Muscle layer of colon (tissue), 2 donors: ENCODE measurements at regions not wholly inside any gene's neighbourhood (a gene's known extent, or its start where the extent isn't known, plus 50 kb on each side); places are given as distances from the start of the nearest gene placed in this dataset.

ENCODE experiments used
- H3K27ac ChIP-seq: one replicate; pipeline ENCODE4 v1.7.0; 2013; ENCODE audit warnings: low read depth, mild to moderate bottlenecking, low read length, moderate library complexity
- H3K27me3 ChIP-seq, 2 donors: one replicate each; pipeline ENCODE4 v1.7.0; 2013; ENCODE audit warnings: low read length in 2 of 2, mild to moderate bottlenecking in 2 of 2; ENCODE audit not compliant: insufficient read depth in 2 of 2, control insufficient read depth in 1 of 2
- H3K36me3 ChIP-seq: one replicate; pipeline ENCODE4 v1.7.0; 2013; ENCODE audit warnings: mild to moderate bottlenecking, low read length; ENCODE audit not compliant: insufficient read depth
- H3K4me1 ChIP-seq: one replicate; pipeline ENCODE4 v1.7.0; 2013; ENCODE audit warnings: mild to moderate bottlenecking, low read length; ENCODE audit not compliant: insufficient read depth
- H3K4me3 ChIP-seq, 2 donors: one replicate each; pipeline ENCODE4 v1.7.0; 2013; ENCODE audit warnings: low read length in 2 of 2, low read depth in 1 of 2, mild to moderate bottlenecking in 1 of 2, moderate library complexity in 1 of 2
- H3K9ac ChIP-seq: one replicate; pipeline ENCODE4 v1.7.0; 2013; ENCODE audit warnings: low read length
- H3K9me3 ChIP-seq: one replicate; pipeline ENCODE4 v1.7.0; 2013; ENCODE audit warnings: mild to moderate bottlenecking, low read length
- donor health status: abdominal sarcoma.
- donor health status: Adenocarcinoma of cecum.

DNA sequence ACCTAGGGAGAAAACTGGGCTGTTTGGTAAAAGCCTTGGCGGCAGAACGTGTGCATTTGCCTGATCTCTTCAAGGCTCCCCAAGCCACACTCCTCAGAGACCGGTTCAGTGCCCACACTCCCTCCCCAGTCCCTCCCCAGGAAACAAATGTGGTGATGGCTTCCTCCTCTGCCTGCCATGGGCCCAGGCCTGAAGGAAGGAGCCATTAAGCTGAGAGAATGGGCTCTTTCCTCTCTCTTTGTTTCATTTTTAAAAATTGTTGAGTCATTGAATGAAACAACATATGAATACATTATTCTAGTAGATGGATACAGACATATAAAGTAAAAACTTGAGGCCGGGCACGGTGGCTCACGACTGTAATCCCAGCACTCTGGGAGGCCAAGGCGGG lies 50.6 kb upstream of the YWHAQ start:
- Histone ChIP-seq H3K36me3 (no peaks in the 10 kb centered on the region), H3K4me3 (no peak overlapping the region), H3K9ac (no peak overlapping the region), H3K4me1 (no peaks in the 10 kb centered on the region), H3K9me3 (no peaks in the 10 kb centered on the region), H3K27me3 (no peaks in the 10 kb centered on the region), H3K27ac (no peak overlapping the region)

DNA sequence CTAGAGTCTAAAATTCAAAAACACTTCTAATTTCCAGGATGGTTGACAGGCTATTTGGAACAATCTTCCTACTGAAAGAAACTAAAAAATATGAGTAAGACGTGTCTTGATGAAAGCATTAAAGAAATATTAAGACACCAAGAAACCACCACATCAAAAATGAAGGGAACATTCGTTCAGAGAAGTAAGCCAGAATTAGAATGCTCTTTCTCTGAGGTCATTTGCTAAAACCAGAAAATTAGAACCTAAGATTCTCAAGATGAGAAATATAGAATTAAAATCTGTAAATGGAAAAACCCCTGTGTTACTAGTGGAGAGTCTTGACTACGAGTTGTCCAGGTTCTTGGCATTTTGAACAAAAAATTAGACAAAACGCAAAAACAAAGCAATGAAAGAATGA lies 54.8 kb upstream of the YWHAQ start:
- Histone ChIP-seq H3K4me1 (no peaks in the 10 kb centered on the region), H3K36me3 (no peaks in the 10 kb centered on the region), H3K27ac (no peak overlapping the region), H3K4me3 (no peak overlapping the region), H3K27me3 (no peaks in the 10 kb centered on the region), H3K9ac (no peak overlapping the region), H3K9me3 (no peaks in the 10 kb centered on the region)

DNA sequence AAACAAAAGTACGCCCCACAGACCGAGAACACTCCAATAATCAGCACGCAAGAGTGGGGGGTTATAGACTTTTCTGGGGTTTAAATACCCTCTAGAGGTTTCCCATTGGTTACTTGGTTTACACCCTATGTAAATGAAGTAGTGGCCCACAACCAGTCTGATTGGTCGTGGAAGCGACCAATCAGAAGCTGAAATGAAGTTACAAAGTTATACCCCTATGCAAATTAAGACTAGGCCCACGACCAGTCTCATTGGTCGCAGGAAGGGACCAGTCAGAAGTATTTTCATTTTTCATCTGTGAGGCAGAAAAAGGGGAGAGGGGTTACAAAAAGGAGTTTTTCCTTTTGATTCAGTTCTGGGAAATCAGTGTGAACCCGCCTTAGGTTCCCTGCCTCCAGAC lies 55.3 kb upstream of the YWHAQ start:
- Histone ChIP-seq H3K9me3 (no peaks in the 10 kb centered on the region), H3K4me3 (no peak overlapping the region), H3K36me3 (no peaks in the 10 kb centered on the region), H3K27me3 (no peaks in the 10 kb centered on the region), H3K27ac (no peak overlapping the region), H3K9ac (no peak overlapping the region), H3K4me1 (no peaks in the 10 kb centered on the region)

DNA sequence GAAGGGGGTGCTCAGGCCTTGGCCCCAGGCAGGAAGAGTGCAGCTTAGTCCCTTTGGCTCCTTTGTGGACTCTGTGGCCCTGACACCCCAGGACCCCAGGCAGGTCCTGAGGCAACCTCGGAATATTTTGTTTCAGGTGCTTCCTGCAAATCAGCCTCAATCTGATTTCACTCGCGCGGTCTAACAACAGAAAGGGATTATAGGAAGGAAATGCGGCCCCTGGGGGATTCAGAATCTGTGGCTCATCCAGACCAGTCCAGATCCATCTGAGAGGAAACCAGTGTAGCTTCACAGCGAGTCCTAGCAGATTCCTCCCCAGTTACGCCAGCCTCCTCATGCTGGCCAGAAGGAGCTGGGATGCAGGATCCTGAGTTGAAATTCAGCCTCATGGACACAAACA lies 59.5 kb upstream of the YWHAQ start:
- Histone ChIP-seq H3K9me3 (no peaks in the 10 kb centered on the region), H3K4me1 (peaks cover 7% of the 10 kb centered on the region), H3K36me3 (no peaks in the 10 kb centered on the region), H3K4me3 (no peak overlapping the region), H3K27me3 (no peaks in the 10 kb centered on the region), H3K27ac (no peak overlapping the region), H3K9ac (no peak overlapping the region)

DNA sequence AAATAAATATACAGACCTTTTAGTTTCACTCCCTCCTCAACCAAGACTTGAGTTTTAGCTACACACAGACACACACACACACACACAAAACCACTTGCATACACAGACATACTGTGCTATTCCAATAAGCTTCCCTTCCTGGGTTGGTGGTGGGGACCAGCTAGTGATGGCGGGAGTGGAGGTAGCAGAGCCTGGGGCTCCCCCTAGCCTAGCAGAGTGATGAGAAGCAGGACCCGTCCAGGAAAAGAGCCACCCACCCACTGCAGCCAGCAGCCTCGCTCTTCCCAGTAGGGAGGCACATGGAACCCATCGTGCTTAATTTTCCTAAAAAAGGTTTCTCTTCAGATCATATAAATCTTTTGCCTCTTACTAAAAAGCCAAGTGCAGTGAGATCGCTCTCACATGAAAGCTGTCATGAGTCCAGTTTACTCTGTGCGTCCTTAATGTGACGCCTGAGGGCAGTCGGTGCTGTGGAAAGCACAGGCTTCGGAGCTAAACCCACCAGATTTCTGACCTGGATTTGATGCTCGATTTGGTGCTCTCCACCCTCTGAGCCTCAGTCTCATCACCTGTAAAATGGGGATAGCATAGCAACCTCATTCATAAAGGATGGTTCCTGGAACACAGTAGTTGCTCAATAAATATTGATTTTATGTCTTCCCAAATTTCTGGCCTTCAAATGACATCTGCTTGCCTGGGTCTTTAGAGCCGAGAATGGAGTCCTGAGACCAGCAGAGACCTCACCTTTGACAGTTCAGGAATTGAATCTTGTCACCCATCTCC lies 60.1 kb upstream of the YWHAQ start:
- H3K27ac ChIP-seq: no peak overlapping the region
- no peaks in the 10 kb centered on the region for H3K9me3 ChIP-seq
- H3K9ac ChIP-seq: no peak overlapping the region
- H3K27me3 ChIP-seq: no peaks in the 10 kb centered on the region
- peaks cover 7% of the 10 kb centered on the region for H3K4me1 ChIP-seq
- H3K36me3 ChIP-seq: no peaks in the 10 kb centered on the region
- H3K4me3 ChIP-seq: no peak overlapping the region

DNA sequence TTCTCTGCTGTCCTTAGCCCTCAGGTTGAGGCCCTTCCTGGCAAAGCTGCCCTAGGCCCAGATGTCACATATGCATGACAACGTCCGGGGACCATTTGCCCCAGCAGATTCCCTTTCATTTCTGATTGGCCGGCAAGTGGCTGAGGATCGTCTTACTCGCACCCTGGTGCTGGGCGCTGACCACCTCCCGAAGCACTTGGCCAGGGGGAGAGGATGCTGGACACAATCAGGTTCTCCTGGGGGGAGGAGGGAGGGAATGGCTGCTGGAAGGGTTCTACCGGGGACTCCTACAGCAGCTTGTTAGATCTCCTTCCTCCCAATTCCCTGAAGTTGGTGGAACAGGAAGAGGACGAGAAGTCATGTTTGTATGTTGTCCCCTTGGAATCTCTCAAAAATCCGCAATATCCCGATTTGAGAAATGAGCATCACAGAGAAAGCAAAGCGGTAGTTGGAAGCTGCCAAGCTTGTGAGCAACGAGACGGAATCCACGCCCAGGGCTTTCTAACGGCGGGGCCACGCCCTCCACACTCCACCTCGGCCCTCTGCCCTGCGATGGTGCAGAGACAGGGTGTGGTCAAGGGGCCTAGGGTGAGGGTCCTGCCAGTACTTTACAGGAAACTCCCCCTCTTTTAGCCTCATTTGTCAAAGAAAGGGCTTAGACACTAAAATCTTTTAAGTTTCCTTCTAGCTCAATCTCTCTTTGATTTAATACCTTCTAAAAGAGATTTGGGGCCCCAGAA lies 61.8 kb upstream of the YWHAQ start:
- Histone ChIP-seq H3K4me3 (no peak overlapping the region), H3K9me3 (no peaks in the 10 kb centered on the region), H3K9ac (no peak overlapping the region), H3K4me1 (peaks cover 7% of the 10 kb centered on the region), H3K27me3 (no peaks in the 10 kb centered on the region), H3K27ac (no peak overlapping the region), H3K36me3 (no peaks in the 10 kb centered on the region)

DNA sequence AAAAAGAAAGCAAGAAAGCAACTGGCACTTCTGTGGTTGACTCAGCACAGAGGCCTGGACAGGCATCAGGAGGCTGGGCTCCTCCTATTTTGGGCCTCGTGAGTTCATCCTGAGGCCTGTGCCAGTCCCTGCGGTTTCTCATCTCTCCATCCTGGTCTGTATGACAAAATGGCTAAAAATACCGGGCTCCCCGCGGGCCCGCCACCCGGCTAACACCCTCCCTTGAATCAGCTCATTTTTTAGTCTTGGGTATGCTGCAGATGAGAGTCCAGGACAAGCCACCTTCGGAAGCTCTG lies 62.3 kb upstream of the YWHAQ start:
- Histone ChIP-seq H3K4me1 (peaks cover 7% of the 10 kb centered on the region), H3K9ac (no peak overlapping the region), H3K9me3 (no peaks in the 10 kb centered on the region), H3K27me3 (no peaks in the 10 kb centered on the region), H3K36me3 (no peaks in the 10 kb centered on the region), H3K4me3 (no peak overlapping the region), H3K27ac (no peak overlapping the region)

DNA sequence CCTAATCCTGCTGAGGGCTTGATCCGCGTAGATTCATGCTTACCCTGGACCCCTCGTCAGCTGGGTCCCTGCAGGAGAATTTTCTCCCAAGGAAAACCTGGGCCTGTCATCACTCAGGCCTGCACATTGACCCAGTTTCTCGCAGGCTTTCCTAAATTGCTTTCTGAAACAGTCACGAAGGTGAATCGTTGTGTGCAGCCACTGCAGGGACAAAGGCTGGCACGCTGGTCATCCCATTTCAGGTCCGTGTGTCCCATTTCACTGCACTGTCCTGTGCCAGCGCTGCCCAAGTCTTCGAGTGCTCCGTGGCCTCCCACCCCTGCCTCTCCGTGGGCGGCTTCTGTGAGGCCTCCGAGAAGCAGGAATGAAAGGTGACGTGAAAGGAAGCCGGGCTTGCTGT lies 62.8 kb upstream of the YWHAQ start:
- no peak overlapping the region for H3K4me3 ChIP-seq
- H3K4me1 ChIP-seq: peaks cover 7% of the 10 kb centered on the region
- H3K27me3 ChIP-seq: no peaks in the 10 kb centered on the region
- H3K9me3 ChIP-seq: no peaks in the 10 kb centered on the region
- no peak overlapping the region for H3K9ac ChIP-seq
- no peaks in the 10 kb centered on the region for H3K36me3 ChIP-seq
- H3K27ac ChIP-seq: no peak overlapping the region

DNA sequence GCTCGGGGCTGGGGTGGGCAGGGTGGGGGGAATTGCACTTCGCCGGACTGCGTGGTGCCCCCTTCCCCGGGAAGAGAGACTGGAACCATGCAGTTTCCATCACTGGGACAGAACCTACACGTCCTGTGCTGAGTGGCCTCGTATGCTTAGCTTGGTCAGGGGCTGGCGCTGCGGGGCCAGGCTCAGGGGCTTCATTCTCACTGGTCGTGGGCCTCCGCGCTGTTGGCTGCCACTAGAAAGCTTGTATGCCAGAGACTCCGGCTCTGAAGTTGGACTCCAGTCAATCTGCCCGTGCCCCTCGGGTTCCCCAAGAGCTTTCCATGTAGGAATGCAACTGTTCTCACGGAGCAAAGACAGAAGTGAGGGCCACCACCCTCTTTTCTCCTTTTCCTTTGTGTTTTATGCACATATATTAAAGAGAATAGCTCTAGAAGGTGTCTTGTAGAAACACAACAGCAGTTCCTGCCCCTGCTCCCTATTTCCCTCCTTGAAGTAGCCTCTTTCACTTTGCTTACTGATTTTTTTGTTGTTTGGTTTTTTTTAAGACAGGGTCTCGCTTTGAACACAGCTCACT lies 64.0 kb upstream of the YWHAQ start:
- Histone ChIP-seq H3K9ac (no peak overlapping the region), H3K4me1 (peaks cover 7% of the 10 kb centered on the region), H3K4me3 (no peak overlapping the region), H3K27me3 (no peaks in the 10 kb centered on the region), H3K36me3 (no peaks in the 10 kb centered on the region), H3K9me3 (no peaks in the 10 kb centered on the region), H3K27ac (no peak overlapping the region)

DNA sequence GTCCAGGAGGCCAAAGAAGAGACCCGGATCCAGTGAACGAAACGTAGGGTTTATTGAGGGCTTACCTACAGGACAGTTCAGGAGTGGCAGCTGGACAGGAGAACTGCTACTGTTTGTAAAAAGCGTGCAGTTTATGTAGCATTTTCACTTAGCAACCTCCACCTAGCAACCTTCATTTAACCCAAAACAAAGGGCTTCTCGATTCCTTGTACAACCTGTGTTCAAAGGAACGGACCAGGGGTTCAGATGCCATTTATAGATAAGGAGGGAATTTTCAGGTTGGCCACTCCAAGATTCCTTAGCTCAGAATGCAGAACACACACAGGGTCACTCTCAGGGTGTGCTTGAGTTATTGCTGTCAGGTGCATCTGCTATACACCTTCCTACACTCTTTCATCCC lies 65.1 kb upstream of the YWHAQ start:
- Histone ChIP-seq H3K4me3 (no peak overlapping the region), H3K9me3 (no peaks in the 10 kb centered on the region), H3K4me1 (peaks cover 7% of the 10 kb centered on the region), H3K27me3 (no peaks in the 10 kb centered on the region), H3K27ac (no peak overlapping the region), H3K36me3 (no peaks in the 10 kb centered on the region), H3K9ac (no peak overlapping the region)

DNA sequence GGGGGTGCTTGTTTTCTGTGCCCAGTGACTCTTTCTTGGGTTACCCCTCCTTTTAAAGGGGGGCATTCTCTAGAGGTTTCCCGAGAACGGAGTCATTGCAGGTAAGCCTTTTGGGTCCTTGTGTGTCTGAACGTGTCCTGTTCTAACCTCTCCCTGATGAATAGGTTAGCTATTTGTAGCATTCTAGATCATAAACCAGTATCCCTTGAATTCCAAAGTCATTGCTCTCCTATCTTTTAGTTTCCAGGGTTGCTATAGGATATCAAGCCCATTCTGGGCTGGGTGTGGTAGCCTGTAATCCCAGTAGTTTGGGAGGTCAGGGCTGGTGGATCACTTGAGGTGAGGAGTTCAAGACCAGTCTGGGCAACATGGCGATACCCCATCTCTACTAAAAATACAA lies 65.9 kb upstream of the YWHAQ start:
- H3K4me1 ChIP-seq: peaks cover 7% of the 10 kb centered on the region
- no peak overlapping the region for H3K27ac ChIP-seq
- no peaks in the 10 kb centered on the region for H3K9me3 ChIP-seq
- H3K9ac ChIP-seq: no peak overlapping the region
- no peaks in the 10 kb centered on the region for H3K27me3 ChIP-seq
- no peaks in the 10 kb centered on the region for H3K36me3 ChIP-seq
- no peak overlapping the region for H3K4me3 ChIP-seq

DNA sequence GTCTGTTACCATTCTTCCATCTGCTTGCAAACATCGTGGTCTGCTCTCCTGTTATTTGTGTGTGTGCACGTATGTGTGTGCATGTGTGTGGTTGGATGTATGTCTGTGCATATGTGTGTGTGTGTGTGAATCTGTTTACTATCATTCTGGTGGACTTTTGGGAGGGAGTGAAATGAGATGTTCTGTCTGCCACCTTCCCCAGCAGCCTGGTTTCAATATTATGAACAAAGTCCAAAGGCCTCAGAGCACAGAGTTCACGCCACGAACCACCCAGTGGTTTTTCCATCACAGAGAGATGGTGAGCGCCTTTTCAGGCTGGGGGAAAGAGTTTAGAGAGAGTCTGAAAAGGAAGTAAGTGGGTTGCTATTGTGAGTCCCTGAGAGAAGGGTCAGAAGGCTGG lies 67.1 kb upstream of the YWHAQ start:
- Histone ChIP-seq H3K27ac (no peak overlapping the region), H3K9ac (no peak overlapping the region), H3K27me3 (no peaks in the 10 kb centered on the region), H3K4me1 (peaks cover 1% of the 10 kb centered on the region), H3K9me3 (no peaks in the 10 kb centered on the region), H3K36me3 (no peaks in the 10 kb centered on the region), H3K4me3 (no peak overlapping the region)
